SK-N-SH (cell line): ENCODE measurements at regions not wholly inside any gene's neighbourhood (a gene's known extent, or its start where the extent isn't known, plus 50 kb on each side); places are given as distances from the start of the nearest gene placed in this dataset.

Experiments used
- CTCF ChIP-seq: fragments of 200-600 bp; sonication (generic); IDR thresholded peaks from 2 replicates; pipeline ENCODE4 v1.6.1; 2017; ENCODE audit warnings: antibody characterized with exemption, mild to moderate bottlenecking, moderate library complexity
- POLR2AphosphoS5 ChIP-seq: IDR thresholded peaks from 2 replicates; pipeline ENCODE4 v1.6.1; 2012; ENCODE audit warnings: low read depth, low read length
- TAF1 ChIP-seq: IDR thresholded peaks from 2 replicates; pipeline ENCODE4 v1.6.1; 2012; ENCODE audit warnings: low read depth, mild to moderate bottlenecking, low read length, moderate library complexity, borderline replicate concordance
- USF2 ChIP-seq: fragments of 150-350 bp; IDR thresholded peaks from 2 replicates; pipeline ENCODE4 v1.6.1; 2017; ENCODE audit warnings: antibody characterized with exemption, low read length, low read depth, borderline replicate concordance

GRCh38 chr18:5721924-5722323, 173.4 kb downstream of the TMEM200C start:
- TF ChIP-seq USF2 (no peak), CTCF (no peak), TAF1 (no peak), POLR2AphosphoS5 (no peak)
